ENCODE measurements at regions not wholly inside any gene's neighbourhood (a gene's known extent, or its start where the extent isn't known, plus 50 kb on each side); places are given as distances from the start of the nearest gene placed in this dataset.

GRCh38 chr2:18855027-18855426 lies 265.7 kb upstream of the NT5C1B start:
- no peak overlapping the region for H3K27ac ChIP-seq (ENCODE audit: extremely low read depth, low read depth, low read length)
- H3K4me3 ChIP-seq (ENCODE audit: low read depth, low read length): no peak overlapping the region
- ChIA-PET POLR2A (no interaction called here), CTCF (interaction anchor here (0.7 to 1.5 kb wide), 7 partner anchors 11 to 1720 kb away, joined by 3 to 6 read pairs (median 4); no protein-coding TSS in a partner anchor)
- no peaks in the 10 kb centered on the region for H3K9me3 ChIP-seq (ENCODE audit: control insufficient read depth, insufficient read depth, low read depth, low read length)
- H3K36me3 ChIP-seq (ENCODE audit: control insufficient read depth in 2 of 2, insufficient read depth in 1 of 2, low read length in 2 of 2): no peaks in the 10 kb centered on the region
- H3K4me1 ChIP-seq (ENCODE audit: control insufficient read depth, insufficient read depth, low read length): no peaks in the 10 kb centered on the region
- TF ChIP-seq, protein P1, sequence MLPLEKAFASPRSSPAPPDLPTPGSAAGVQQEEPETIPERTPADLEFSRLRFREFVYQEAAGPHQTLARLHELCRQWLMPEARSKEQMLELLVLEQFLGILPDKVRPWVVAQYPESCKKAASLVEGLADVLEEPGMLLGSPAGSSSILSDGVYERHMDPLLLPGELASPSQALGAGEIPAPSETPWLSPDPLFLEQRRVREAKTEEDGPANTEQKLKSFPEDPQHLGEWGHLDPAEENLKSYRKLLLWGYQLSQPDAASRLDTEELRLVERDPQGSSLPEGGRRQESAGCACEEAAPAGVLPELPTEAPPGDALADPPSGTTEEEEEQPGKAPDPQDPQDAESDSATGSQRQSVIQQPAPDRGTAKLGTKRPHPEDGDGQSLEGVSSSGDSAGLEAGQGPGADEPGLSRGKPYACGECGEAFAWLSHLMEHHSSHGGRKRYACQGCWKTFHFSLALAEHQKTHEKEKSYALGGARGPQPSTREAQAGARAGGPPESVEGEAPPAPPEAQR (tag by site-specific recombination; IDR thresholded peaks at IDR 0.05): no peak
- TF ChIP-seq ZNF121 (tag by site-specific recombination; IDR thresholded peaks at IDR 0.05) (no peak), ZNF311 (tag by site-specific recombination; IDR thresholded peaks at IDR 0.05; ENCODE audit: borderline replicate concordance) (no peak), RBAK (tag by site-specific recombination; IDR thresholded peaks at IDR 0.05) (no peak), ZNF843 (tag by site-specific recombination; IDR thresholded peaks at IDR 0.05) (no peak), ZNF510 (tag by site-specific recombination; IDR thresholded peaks at IDR 0.05; ENCODE audit: insufficient replicate concordance) (no peak), ZNF19 (tag by site-specific recombination; IDR thresholded peaks at IDR 0.05; ENCODE audit: low read depth) (no peak), KLF7 (tag by site-specific recombination; IDR thresholded peaks at IDR 0.05; ENCODE audit: borderline replicate concordance) (no peak), ZNF157 (tag by site-specific recombination; IDR thresholded peaks at IDR 0.05) (no peak), ZBTB6 (tag by site-specific recombination; IDR thresholded peaks at IDR 0.05) (no peak), YY2 (tag by site-specific recombination; IDR thresholded peaks at IDR 0.05) (no peak), ZNF529 (tag by site-specific recombination; IDR thresholded peaks at IDR 0.05; ENCODE audit: insufficient replicate concordance) (no peak), ZNF112 (tag by site-specific recombination; IDR thresholded peaks at IDR 0.05) (no peak), ZNF513 (tag by site-specific recombination; IDR thresholded peaks at IDR 0.05) (no peak), ZNF174 (tag by site-specific recombination; IDR thresholded peaks at IDR 0.05) (no peak), ZNF404 (tag by site-specific recombination; IDR thresholded peaks at IDR 0.05) (no peak), ZFP37 (tag by site-specific recombination; IDR thresholded peaks at IDR 0.05) (no peak), ZNF366 (tag by site-specific recombination; conservative IDR thresholded peaks at IDR 0.05) (no peak), ZBTB26 (tag by site-specific recombination; optimal IDR thresholded peaks at IDR 0.05) (no peak)

DNA sequence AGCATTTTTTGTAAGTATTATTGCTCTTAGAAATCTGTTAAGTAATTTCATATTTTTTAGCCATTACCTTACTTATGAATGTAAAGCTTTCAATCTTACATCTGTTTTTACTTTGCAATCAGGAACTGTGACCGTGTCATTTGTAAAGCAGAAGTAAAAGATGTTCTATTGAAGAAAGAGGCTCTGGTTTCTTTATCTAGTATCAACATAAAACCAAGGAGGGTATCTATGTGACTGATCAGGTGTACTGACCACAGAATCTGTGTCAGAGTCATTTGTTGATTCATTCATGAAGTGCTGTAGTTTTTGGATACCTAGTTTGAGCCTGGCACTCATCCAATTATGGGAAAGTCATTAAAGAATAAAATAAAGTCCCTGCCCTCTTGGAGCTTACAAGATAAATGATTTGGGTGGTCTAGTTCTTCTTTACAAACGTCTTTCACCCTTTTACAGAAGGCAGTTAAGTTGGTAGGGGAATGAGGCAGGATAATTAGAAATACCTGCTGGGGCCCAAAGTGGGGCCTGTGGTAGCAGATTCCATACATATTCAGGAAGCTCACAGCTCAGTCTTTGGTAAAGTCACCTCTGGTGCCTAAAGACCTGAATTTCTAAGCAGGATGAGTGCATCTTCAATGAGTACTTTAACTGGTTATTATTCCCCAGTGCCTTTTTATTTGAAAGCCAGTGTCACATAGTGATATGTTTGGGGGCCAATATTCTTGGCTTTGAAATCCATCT lies 260.6 kb upstream of the NT5C1B start:
- Histone ChIP-seq H3K9me3 (ENCODE audit: control insufficient read depth, insufficient read depth, low read depth, low read length) (no peaks in the 10 kb centered on the region), H3K4me3 (ENCODE audit: low read depth, low read length) (no peak overlapping the region), H3K27ac (ENCODE audit: extremely low read depth, low read depth, low read length) (no peak overlapping the region), H3K4me1 (ENCODE audit: control insufficient read depth, insufficient read depth, low read length) (no peaks in the 10 kb centered on the region), H3K36me3 (ENCODE audit: control insufficient read depth in 2 of 2, insufficient read depth in 1 of 2, low read length in 2 of 2) (no peaks in the 10 kb centered on the region)
- POLR2A ChIA-PET: no interaction called here
- CTCF ChIA-PET: no interaction called here
- TF ChIP-seq, protein P2, sequence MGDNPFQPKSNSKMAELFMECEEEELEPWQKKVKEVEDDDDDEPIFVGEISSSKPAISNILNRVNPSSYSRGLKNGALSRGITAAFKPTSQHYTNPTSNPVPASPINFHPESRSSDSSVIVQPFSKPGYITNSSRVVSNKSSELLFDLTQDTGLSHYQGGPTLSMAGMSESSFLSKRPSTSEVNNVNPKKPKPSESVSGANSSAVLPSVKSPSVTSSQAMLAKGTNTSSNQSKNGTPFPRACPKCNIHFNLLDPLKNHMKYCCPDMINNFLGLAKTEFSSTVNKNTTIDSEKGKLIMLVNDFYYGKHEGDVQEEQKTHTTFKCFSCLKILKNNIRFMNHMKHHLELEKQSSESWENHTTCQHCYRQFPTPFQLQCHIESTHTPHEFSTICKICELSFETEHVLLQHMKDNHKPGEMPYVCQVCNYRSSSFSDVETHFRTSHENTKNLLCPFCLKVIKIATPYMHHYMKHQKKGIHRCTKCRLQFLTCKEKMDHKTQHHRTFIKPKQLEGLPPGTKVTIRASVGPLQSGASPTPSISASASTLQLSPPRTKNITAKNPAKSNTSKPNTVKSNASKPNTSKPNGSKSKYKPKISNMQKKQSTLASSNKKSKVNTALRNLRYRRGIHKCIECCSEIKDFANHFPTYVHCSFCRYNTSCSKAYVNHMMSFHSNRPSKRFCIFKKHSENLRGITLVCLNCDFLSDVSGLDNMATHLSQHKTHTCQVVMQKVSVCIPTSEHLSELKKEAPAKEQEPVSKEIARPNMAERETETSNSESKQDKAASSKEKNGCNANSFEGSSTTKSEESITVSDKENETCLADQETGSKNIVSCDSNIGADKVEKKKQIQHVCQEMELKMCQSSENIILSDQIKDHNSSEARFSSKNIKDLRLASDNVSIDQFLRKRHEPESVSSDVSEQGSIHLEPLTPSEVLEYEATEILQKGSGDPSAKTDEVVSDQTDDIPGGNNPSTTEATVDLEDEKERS (tag by site-specific recombination; IDR thresholded peaks at IDR 0.05): no peak
- TF ChIP-seq SCRT1 (tag by site-specific recombination; IDR thresholded peaks at IDR 0.05; ENCODE audit: borderline replicate concordance) (no peak), ZNF768 (tag by site-specific recombination; IDR thresholded peaks at IDR 0.05) (no peak), ZBTB26 (tag by site-specific recombination; optimal IDR thresholded peaks at IDR 0.05) (no peak), ZNF621 (tag by site-specific recombination; IDR thresholded peaks at IDR 0.05) (no peak), BCL11A (tag by site-specific recombination; IDR thresholded peaks at IDR 0.05; ENCODE audit: low read depth) (no peak), ZNF530 (tag by site-specific recombination; IDR thresholded peaks at IDR 0.05; ENCODE audit: low read depth) (no peak), KLF9 (tag by site-specific recombination; IDR thresholded peaks at IDR 0.05; ENCODE audit: low read depth) (no peak)

All from HEK293 (cell line).